Adipocyte (in vitro differentiated cells): ENCODE measurements at regions not wholly inside any gene's neighbourhood (a gene's known extent, or its start where the extent isn't known, plus 50 kb on each side); places are given as distances from the start of the nearest gene placed in this dataset.
A peak's percentile ranks its signal among the peaks of the same experiment; 100 is the strongest.

ENCODE experiments used
- DNase-seq: peaks from one replicate; pipeline ENCODE4 v3.0.0-alpha.2; 2015; ENCODE audit warnings: low read depth
- H3K27me3 ChIP-seq: replicated peaks from 2 replicates; pipeline ENCODE4 v1.7.0; 2013; ENCODE audit warnings: mild to moderate bottlenecking, low read length, moderate library complexity; ENCODE audit not compliant: control insufficient read depth, insufficient read depth
- H3K36me3 ChIP-seq: 2 replicates; pipeline ENCODE4 v1.7.0; 2013; ENCODE audit warnings: low read length, mild to moderate bottlenecking, moderate library complexity; ENCODE audit not compliant: control insufficient read depth, insufficient read depth, severe bottlenecking
- H3K4me1 ChIP-seq: 2 replicates; pipeline ENCODE4 v1.7.0; 2013; ENCODE audit warnings: mild to moderate bottlenecking, low read length, moderate library complexity; ENCODE audit not compliant: control insufficient read depth, insufficient read depth
- H3K4me3 ChIP-seq: 2 replicates; pipeline ENCODE4 v1.7.0; 2013; ENCODE audit warnings: mild to moderate bottlenecking, low read length, moderate library complexity
- H3K9ac ChIP-seq: 2 replicates; pipeline ENCODE4 v1.7.0; 2013; ENCODE audit warnings: mild to moderate bottlenecking, low read length, moderate library complexity
- H3K9me3 ChIP-seq: 2 replicates; pipeline ENCODE4 v1.7.0; 2013; ENCODE audit warnings: mild to moderate bottlenecking, low read length, moderate library complexity; ENCODE audit not compliant: control insufficient read depth

DNA sequence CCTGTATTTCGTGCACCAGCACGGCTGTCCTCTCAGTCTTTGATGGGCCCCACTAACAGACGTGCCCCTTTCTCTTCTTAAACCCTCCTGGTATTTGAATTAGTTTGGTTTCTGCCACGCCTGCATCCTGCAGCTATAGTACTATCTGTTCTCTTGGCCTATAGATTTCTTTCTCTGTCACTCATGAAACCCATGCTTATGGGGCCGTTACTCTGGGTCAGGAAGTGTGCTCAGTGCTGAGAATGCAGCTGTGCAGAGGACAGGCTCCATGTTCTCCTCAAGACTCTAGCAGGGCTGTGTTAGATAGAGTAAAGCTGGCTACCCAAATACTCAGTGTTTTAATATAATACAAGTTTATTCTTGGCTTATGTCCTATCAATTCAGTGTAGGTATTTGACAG is 180.0 kb downstream of the INSIG2 start:
- no peak overlapping the region for H3K9ac ChIP-seq
- no peaks in the 10 kb centered on the region for H3K9me3 ChIP-seq
- DNase-seq, result no peak
- no peaks in the 10 kb centered on the region for H3K36me3 ChIP-seq
- peaks cover 15% of the 10 kb centered on the region for H3K27me3 ChIP-seq
- H3K4me3 ChIP-seq, result no peak overlapping the region
- no peaks in the 10 kb centered on the region for H3K4me1 ChIP-seq

- peaks cover 14% of the 10 kb centered on the region for H3K27me3 ChIP-seq
- no peaks in the 10 kb centered on the region for H3K36me3 ChIP-seq
- H3K9me3 ChIP-seq, result no peaks in the 10 kb centered on the region
- DNase-seq, result peak; percentile 9
- no peaks in the 10 kb centered on the region for H3K4me1 ChIP-seq
- H3K4me3 ChIP-seq, result no peak overlapping the region
- no peak overlapping the region for H3K9ac ChIP-seq
Measured at GRCh38 chr2:118265873-118266455, 177.7 kb downstream of the INSIG2 start.

- Histone ChIP-seq H3K27me3 (peaks cover 8% of the 10 kb centered on the region), H3K9ac (no peak overlapping the region), H3K36me3 (no peaks in the 10 kb centered on the region), H3K4me3 (no peak overlapping the region), H3K4me1 (no peaks in the 10 kb centered on the region), H3K9me3 (no peaks in the 10 kb centered on the region)
- no peak for DNase-seq
Measured at GRCh38 chr2:118264232-118264990, 176.1 kb downstream of the INSIG2 start.

DNA sequence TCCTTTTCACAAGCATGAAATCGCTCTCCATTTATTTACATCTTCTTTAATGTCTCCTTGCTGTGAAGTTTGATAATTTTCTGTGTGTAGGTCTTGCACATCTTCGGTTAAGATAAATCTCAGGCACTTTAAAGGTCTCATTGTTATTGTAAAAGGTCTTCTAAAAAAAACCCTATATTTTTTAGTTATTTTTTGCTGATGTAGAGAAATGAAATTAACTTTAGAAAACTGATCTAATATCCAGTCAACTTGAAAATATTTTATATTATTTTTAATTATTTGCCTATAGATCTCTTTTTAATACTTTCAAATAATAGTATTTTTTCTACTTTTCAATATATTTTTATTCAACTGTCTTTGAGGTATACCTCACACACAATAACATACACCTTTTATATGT is 169.4 kb downstream of the INSIG2 start:
- no peak overlapping the region for H3K9ac ChIP-seq
- H3K36me3 ChIP-seq, result no peaks in the 10 kb centered on the region
- H3K27me3 ChIP-seq, result no peaks in the 10 kb centered on the region
- no peaks in the 10 kb centered on the region for H3K9me3 ChIP-seq
- no peak for DNase-seq
- peaks cover 4% of the 10 kb centered on the region for H3K4me1 ChIP-seq
- no peak overlapping the region for H3K4me3 ChIP-seq

DNA sequence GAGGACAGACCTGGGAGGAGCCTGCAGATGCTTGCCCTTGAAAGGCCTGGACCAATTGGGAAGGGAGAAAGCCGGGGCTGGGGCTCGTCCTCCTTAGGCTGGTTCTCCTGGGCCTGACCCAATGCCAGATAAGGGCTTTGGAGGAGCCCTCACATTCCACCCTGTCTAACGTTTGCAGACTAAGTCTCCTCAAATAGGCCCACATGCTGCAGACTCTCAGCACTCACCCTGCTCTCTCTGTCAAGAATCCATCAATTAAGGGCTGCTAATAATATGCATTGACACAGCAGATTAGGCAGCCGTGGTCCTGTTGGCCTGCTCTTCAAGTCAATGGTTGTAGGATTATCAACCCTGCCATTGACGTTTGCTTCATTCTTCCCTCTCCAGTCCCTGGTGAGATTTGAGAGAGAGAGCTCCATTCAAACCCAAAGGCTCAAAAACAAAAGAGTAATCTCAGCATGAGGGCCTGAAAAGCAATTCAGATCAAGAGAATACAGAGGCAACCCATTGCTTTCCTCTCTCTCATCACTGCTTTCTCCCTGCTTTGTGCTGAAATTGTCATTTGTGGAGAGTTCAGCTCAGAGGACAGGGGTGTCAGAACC is 167.6 kb downstream of the INSIG2 start:
- no peaks in the 10 kb centered on the region for H3K36me3 ChIP-seq
- H3K4me3 ChIP-seq, result no peak overlapping the region
- no peaks in the 10 kb centered on the region for H3K9me3 ChIP-seq
- no peak overlapping the region for H3K9ac ChIP-seq
- no peaks in the 10 kb centered on the region for H3K27me3 ChIP-seq
- DNase-seq, result no peak
- peaks cover 4% of the 10 kb centered on the region for H3K4me1 ChIP-seq

GRCh38 chr2:118255301-118255700 is 167.0 kb downstream of the INSIG2 start:
- Histone ChIP-seq H3K4me3 (no peak overlapping the region), H3K36me3 (no peaks in the 10 kb centered on the region), H3K4me1 (peaks cover 7% of the 10 kb centered on the region), H3K9me3 (no peaks in the 10 kb centered on the region), H3K27me3 (no peaks in the 10 kb centered on the region), H3K9ac (no peak overlapping the region)
- no peak for DNase-seq

DNA sequence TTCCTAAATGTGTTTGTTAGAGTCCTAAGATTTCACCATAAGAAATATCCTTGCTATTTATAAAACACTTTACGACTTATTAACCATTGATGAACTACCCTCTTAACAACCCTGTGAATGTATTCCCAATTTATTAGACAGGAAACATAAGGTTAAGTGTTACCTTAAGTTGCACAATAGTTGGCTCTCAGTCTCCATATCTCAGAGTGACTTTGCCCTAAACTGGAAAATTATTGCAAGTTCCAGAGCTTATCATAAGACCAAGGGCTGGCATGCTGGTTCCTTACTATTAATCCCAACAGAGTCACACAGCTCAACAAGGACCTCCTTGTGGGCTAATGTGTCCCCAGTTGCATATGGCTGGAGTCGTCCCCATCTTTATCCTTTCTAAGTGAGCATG is 165.8 kb downstream of the INSIG2 start:
- H3K9ac ChIP-seq, result no peak overlapping the region
- no peak for DNase-seq
- no peaks in the 10 kb centered on the region for H3K36me3 ChIP-seq

DNA sequence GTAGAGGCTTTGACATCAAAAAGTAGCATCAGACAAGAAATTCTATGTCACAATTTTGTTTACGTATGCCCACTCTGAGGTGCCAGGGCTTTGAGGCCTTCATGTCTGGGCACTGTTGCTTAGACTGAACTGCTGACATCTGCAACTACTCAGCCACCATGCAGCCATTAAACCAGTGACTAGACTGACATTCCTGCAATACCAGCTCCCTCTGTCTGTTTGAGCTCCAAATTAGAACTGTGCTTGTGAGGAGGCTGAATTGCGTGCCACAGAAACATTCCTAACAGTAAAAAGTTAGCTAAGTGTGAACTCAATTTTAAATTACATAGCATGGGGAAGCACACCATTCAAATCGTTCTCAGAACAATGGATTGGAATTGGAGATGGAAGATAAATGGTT is 163.2 kb downstream of the INSIG2 start:
- peak; percentile 29 for DNase-seq
- H3K36me3 ChIP-seq, result no peaks in the 10 kb centered on the region
- no peak overlapping the region for H3K9ac ChIP-seq
- H3K9me3 ChIP-seq, result no peaks in the 10 kb centered on the region
- H3K4me1 ChIP-seq, result peaks cover 11% of the 10 kb centered on the region
- H3K27me3 ChIP-seq, result no peaks in the 10 kb centered on the region
- no peak overlapping the region for H3K4me3 ChIP-seq

More for the DNA sequence above, 165.8 kb downstream of the INSIG2 start:
- Histone ChIP-seq H3K4me1 (peaks cover 7% of the 10 kb centered on the region), H3K9me3 (no peaks in the 10 kb centered on the region), H3K4me3 (no peak overlapping the region), H3K27me3 (no peaks in the 10 kb centered on the region)

DNA sequence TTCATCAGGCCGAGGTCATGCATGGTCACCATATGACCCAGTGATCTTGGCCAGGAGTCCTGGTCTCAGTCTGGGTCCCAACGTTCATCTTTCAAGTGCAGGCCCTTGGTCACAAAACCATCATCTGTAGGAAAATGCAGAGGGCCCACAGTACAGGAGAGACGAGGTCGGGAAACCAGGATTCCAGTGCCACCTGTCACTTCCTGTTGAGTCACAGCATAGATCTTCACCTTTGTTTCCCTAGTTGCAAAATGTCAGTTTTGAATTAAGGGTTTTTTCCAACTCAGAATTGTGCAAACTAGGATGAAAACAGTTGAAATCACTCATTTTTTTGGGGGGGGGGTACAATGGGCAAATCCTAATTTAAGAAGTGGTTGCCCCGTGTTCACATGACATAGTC is 162.2 kb downstream of the INSIG2 start:
- no peaks in the 10 kb centered on the region for H3K9me3 ChIP-seq
- H3K4me1 ChIP-seq, result peaks cover 14% of the 10 kb centered on the region
- no peaks in the 10 kb centered on the region for H3K27me3 ChIP-seq
- no peaks in the 10 kb centered on the region for H3K36me3 ChIP-seq
- DNase-seq, result no peak
- no peak overlapping the region for H3K9ac ChIP-seq
- H3K4me3 ChIP-seq, result no peak overlapping the region

DNA sequence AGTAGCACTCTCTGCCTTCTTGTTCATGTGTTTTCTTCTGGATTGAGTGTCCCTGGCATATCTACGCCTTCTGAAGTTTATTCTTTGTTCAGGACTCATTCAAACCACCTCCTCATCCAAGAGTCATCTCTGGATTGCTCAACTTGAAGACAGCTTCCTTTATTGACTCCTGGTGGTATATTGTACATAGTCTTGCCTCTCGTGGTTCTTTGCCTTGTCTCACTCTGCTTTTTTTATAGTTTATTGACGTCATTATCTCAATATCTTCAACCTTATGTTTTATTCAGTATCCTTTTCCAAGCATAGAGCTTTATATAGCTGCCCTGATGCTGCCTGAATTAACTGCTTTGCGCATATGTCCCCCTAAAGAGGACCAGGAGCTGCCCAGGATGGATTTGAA is 161.7 kb downstream of the INSIG2 start:
- Histone ChIP-seq H3K4me1 (peaks cover 14% of the 10 kb centered on the region), H3K36me3 (no peaks in the 10 kb centered on the region), H3K4me3 (no peak overlapping the region), H3K9ac (no peak overlapping the region), H3K27me3 (no peaks in the 10 kb centered on the region), H3K9me3 (no peaks in the 10 kb centered on the region)
- DNase-seq, result no peak

DNA sequence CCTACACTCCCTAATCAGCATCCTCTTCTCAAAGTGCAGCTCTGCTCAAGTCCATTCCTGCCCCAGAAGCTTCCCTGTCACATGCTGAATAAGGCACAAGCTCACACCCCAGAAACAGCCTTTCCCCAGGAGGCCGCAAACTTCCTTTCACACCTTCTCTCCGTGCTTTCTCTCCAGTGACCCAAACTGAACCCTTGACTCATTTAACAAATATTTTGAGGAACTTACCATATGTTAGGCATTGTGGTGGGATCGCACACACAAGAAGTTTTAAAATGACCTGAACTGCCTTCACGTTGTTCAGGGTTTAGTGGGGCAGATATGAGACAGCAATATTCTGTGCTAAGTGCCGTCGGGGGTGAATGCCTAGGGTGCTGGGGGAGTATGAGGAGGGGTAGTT is 161.3 kb downstream of the INSIG2 start:
- DNase-seq, result no peak
- H3K9me3 ChIP-seq, result no peaks in the 10 kb centered on the region
- no peaks in the 10 kb centered on the region for H3K27me3 ChIP-seq
- H3K36me3 ChIP-seq, result no peaks in the 10 kb centered on the region
- H3K4me3 ChIP-seq, result no peak overlapping the region
- H3K9ac ChIP-seq, result no peak overlapping the region
- peaks cover 14% of the 10 kb centered on the region for H3K4me1 ChIP-seq
